ENCODE measurements at regions not wholly inside any gene's neighbourhood (a gene's known extent, or its start where the extent isn't known, plus 50 kb on each side); places are given as distances from the start of the nearest gene placed in this dataset.

- H3K27me3 Mint-ChIP-seq = peaks cover 26% of the 10 kb centered on the region
- no peak overlapping the region for H3K4me3 Mint-ChIP-seq
- CTCF ChIA-PET = no interaction called here
- no peaks in the 10 kb centered on the region for H3K36me3 Mint-ChIP-seq
- no peak for DNase-seq
- H3K9me3 Mint-ChIP-seq = no peaks in the 10 kb centered on the region
- H3K27ac Mint-ChIP-seq = no peak overlapping the region
- no peaks in the 10 kb centered on the region for H3K4me1 Mint-ChIP-seq
These were observed 163.2 kb upstream of the ARID2 start for GRCh38 chr12:45566257-45566656.

GRCh38 chr12:45568808-45569207 is 160.7 kb upstream of the ARID2 start:
- CTCF ChIA-PET = no interaction called here

GRCh38 chr12:45570501-45570900 is 159.0 kb upstream of the ARID2 start:
- Mint-ChIP-seq H3K4me3 (no peak overlapping the region), H3K36me3 (no peaks in the 10 kb centered on the region), H3K4me1 (no peaks in the 10 kb centered on the region), H3K9me3 (no peaks in the 10 kb centered on the region), H3K27me3 (peaks cover 28% of the 10 kb centered on the region), H3K27ac (no peak overlapping the region)
- DNase-seq = no peak
- CTCF ChIA-PET = no interaction called here

More at GRCh38 chr12:45568808-45569207, 160.7 kb upstream of the ARID2 start:
- Mint-ChIP-seq H3K9me3 (no peaks in the 10 kb centered on the region), H3K27ac (peak overlapping the region; percentile 54), H3K4me3 (no peak overlapping the region), H3K36me3 (no peaks in the 10 kb centered on the region), H3K27me3 (peaks cover 20% of the 10 kb centered on the region), H3K4me1 (no peaks in the 10 kb centered on the region)
- DNase-seq = no peak

- no peaks in the 10 kb centered on the region for H3K36me3 Mint-ChIP-seq
- no peak overlapping the region for H3K4me3 Mint-ChIP-seq
- H3K9me3 Mint-ChIP-seq = no peaks in the 10 kb centered on the region
- H3K27me3 Mint-ChIP-seq = peaks cover 25% of the 10 kb centered on the region
- DNase-seq = no peak
- no peak overlapping the region for H3K27ac Mint-ChIP-seq
- H3K4me1 Mint-ChIP-seq = peaks cover 3% of the 10 kb centered on the region
- CTCF ChIA-PET = no interaction called here
These were observed 157.4 kb upstream of the ARID2 start for GRCh38 chr12:45572114-45572513.

GRCh38 chr12:45575417-45575816 is 154.1 kb upstream of the ARID2 start:
- H3K27ac Mint-ChIP-seq = no peak overlapping the region
- no peaks in the 10 kb centered on the region for H3K9me3 Mint-ChIP-seq
- H3K4me3 Mint-ChIP-seq = no peak overlapping the region
- H3K36me3 Mint-ChIP-seq = no peaks in the 10 kb centered on the region
- peaks cover 3% of the 10 kb centered on the region for H3K4me1 Mint-ChIP-seq
- no peak for DNase-seq
- peaks cover 11% of the 10 kb centered on the region for H3K27me3 Mint-ChIP-seq
- CTCF ChIA-PET = no interaction called here

GRCh38 chr12:45575823-45576475 is 153.6 kb upstream of the ARID2 start:
- peaks cover 3% of the 10 kb centered on the region for H3K4me1 Mint-ChIP-seq
- no peak overlapping the region for H3K27ac Mint-ChIP-seq
- CTCF ChIA-PET = no interaction called here
- no peaks in the 10 kb centered on the region for H3K9me3 Mint-ChIP-seq
- H3K4me3 Mint-ChIP-seq = no peak overlapping the region
- no peaks in the 10 kb centered on the region for H3K36me3 Mint-ChIP-seq
- H3K27me3 Mint-ChIP-seq = peaks cover 7% of the 10 kb centered on the region
- DNase-seq = no peak

GRCh38 chr12:45577844-45578399 is 151.6 kb upstream of the ARID2 start:
- Mint-ChIP-seq H3K9me3 (peaks cover 2% of the 10 kb centered on the region), H3K4me3 (no peak overlapping the region), H3K27ac (no peak overlapping the region), H3K4me1 (peaks cover 3% of the 10 kb centered on the region), H3K36me3 (no peaks in the 10 kb centered on the region), H3K27me3 (peaks cover 13% of the 10 kb centered on the region)
- DNase-seq = no peak
- CTCF ChIA-PET = no interaction called here

- H3K4me1 Mint-ChIP-seq = peaks cover 3% of the 10 kb centered on the region
- no peak overlapping the region for H3K27ac Mint-ChIP-seq
- no peaks in the 10 kb centered on the region for H3K36me3 Mint-ChIP-seq
- CTCF ChIA-PET = interaction anchor here (0.6 kb wide), 1 partner anchor 146 kb away, joined by 3 read pairs; no protein-coding TSS in a partner anchor
- DNase-seq = no peak
- H3K4me3 Mint-ChIP-seq = no peak overlapping the region
- peaks cover 2% of the 10 kb centered on the region for H3K9me3 Mint-ChIP-seq
- peaks cover 5% of the 10 kb centered on the region for H3K27me3 Mint-ChIP-seq
These were observed 149.0 kb upstream of the ARID2 start for GRCh38 chr12:45580356-45580969.

- CTCF ChIA-PET = no interaction called here
- no peak overlapping the region for H3K27ac Mint-ChIP-seq
- no peak overlapping the region for H3K4me3 Mint-ChIP-seq
- H3K4me1 Mint-ChIP-seq = no peaks in the 10 kb centered on the region
- peaks cover 2% of the 10 kb centered on the region for H3K9me3 Mint-ChIP-seq
- H3K27me3 Mint-ChIP-seq = peaks cover 5% of the 10 kb centered on the region
- H3K36me3 Mint-ChIP-seq = no peaks in the 10 kb centered on the region
- no peak for DNase-seq
These were observed 148.4 kb upstream of the ARID2 start for GRCh38 chr12:45581112-45581511.

GRCh38 chr12:45582536-45582935 is 147.0 kb upstream of the ARID2 start:
- Mint-ChIP-seq H3K27me3 (peaks cover 5% of the 10 kb centered on the region), H3K36me3 (no peaks in the 10 kb centered on the region), H3K27ac (no peak overlapping the region), H3K9me3 (peaks cover 2% of the 10 kb centered on the region), H3K4me1 (no peaks in the 10 kb centered on the region), H3K4me3 (no peak overlapping the region)
- no peak for DNase-seq
- CTCF ChIA-PET = no interaction called here

GRCh38 chr12:45582986-45583659 is 146.4 kb upstream of the ARID2 start:
- Mint-ChIP-seq H3K4me1 (no peaks in the 10 kb centered on the region), H3K36me3 (no peaks in the 10 kb centered on the region), H3K27me3 (peaks cover 5% of the 10 kb centered on the region), H3K9me3 (peaks cover 2% of the 10 kb centered on the region), H3K4me3 (no peak overlapping the region), H3K27ac (no peak overlapping the region)
- CTCF ChIA-PET = interaction anchor here (1.5 kb wide), 1 partner anchor 10 kb away, joined by 4 read pairs; no protein-coding TSS in a partner anchor
- DNase-seq = no peak

- no peak overlapping the region for H3K27ac Mint-ChIP-seq
- H3K9me3 Mint-ChIP-seq = peaks cover 2% of the 10 kb centered on the region
- peaks cover 5% of the 10 kb centered on the region for H3K27me3 Mint-ChIP-seq
- H3K36me3 Mint-ChIP-seq = no peaks in the 10 kb centered on the region
- DNase-seq = no peak
- H3K4me3 Mint-ChIP-seq = no peak overlapping the region
- CTCF ChIA-PET = interaction anchor here (1.5 kb wide), 1 partner anchor 11 kb away, joined by 4 read pairs; no protein-coding TSS in a partner anchor
- H3K4me1 Mint-ChIP-seq = no peaks in the 10 kb centered on the region
These were observed 145.2 kb upstream of the ARID2 start for GRCh38 chr12:45584336-45584735.

GRCh38 chr12:45585522-45586230 is 143.8 kb upstream of the ARID2 start:
- no peaks in the 10 kb centered on the region for H3K4me1 Mint-ChIP-seq
- no peaks in the 10 kb centered on the region for H3K36me3 Mint-ChIP-seq
- no peak overlapping the region for H3K4me3 Mint-ChIP-seq
- H3K9me3 Mint-ChIP-seq = peaks cover 2% of the 10 kb centered on the region
- CTCF ChIA-PET = no interaction called here
- peaks cover 5% of the 10 kb centered on the region for H3K27me3 Mint-ChIP-seq
- no peak overlapping the region for H3K27ac Mint-ChIP-seq
- DNase-seq = no peak

- Mint-ChIP-seq H3K36me3 (no peaks in the 10 kb centered on the region), H3K4me3 (no peak overlapping the region), H3K9me3 (no peaks in the 10 kb centered on the region), H3K4me1 (no peaks in the 10 kb centered on the region), H3K27ac (no peak overlapping the region), H3K27me3 (peaks cover 3% of the 10 kb centered on the region)
- CTCF ChIA-PET = no interaction called here
- no peak for DNase-seq
These were observed 143.0 kb upstream of the ARID2 start for GRCh38 chr12:45586486-45586885.

Measured in activated naive CD4-positive, alpha-beta T cell treated with anti-CD3 and anti-CD28 coated beads, Interleukin-2, amount 10 ng/mL, durations not matched to agents 7 days and 5 days (primary cell).